ENCODE measurements at regions not wholly inside any gene's neighbourhood (a gene's known extent, or its start where the extent isn't known, plus 50 kb on each side); places are given as distances from the start of the nearest gene placed in this dataset.

DNA sequence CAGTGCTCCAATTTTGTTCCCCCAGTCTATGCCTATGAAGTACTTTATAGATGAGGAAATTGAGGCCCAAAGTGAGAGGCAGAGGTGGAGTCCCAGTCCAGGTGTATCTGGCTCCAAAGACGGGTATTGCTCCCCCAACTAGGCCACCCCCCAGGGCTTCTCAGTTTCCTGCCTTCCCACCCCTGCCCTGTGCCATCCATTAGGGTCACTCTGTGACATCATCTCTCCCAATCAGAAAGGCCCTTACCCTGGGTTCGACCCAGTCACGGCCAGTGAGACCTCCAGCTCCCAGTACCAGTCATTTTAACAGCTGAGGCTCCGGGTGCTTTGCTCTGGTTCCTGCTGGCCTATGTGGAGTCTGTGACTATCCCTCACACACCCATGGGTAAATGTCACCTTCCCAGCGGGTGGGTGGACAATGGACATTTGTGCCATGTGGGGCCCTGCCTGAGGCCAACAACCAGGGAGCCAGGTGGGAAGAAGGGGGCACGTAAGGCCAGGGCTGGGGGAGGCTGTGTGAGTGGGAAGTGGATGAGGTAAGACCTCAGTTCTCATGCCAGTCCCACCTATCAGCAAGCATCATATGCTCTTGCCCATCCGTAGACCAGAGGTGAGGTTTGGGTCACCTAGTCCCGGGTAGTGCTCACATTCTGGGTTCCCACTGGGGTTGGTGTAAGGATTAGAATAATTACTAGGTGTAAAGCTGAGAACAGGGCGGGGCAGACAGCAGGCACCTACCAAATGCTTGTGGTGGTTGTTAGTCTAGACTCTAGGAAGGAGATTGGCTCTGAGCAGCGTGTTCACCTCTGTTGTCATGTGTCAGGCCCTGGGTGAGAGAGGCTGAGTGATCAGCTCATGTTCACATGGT lies 685.9 kb downstream of the MATN1 start:
- Histone ChIP-seq H3K9ac (ENCODE audit: control insufficient read depth, extremely low read depth, insufficient read depth, low read length) (no peak overlapping the region), H3K27me3 (ENCODE audit: control insufficient read depth, extremely low read depth, insufficient read depth, low read length) (no peaks in the 10 kb centered on the region), H3K9me3 (ENCODE audit: control insufficient read depth, low read depth, low read length) (no peaks in the 10 kb centered on the region), H3K36me3 (ENCODE audit: control insufficient read depth in 2 of 2, extremely low read depth in 1 of 2, insufficient read depth in 2 of 2, low read length in 2 of 2) (no peaks in the 10 kb centered on the region), H3K4me1 (ENCODE audit: control insufficient read depth, extremely low read depth, insufficient read depth, low read length) (no peaks in the 10 kb centered on the region), H3K79me2 (ENCODE audit: control insufficient read depth, insufficient read depth, low read length) (no peaks in the 10 kb centered on the region), H4K20me1 (ENCODE audit: control insufficient read depth, extremely low read depth, insufficient read depth, low read length) (no peaks in the 10 kb centered on the region), H3K4me3 (ENCODE audit: control insufficient read depth in 2 of 3, extremely low read depth in 1 of 3, insufficient read depth in 2 of 3, low read depth in 1 of 3, low read length in 3 of 3) (no peak overlapping the region), H3K9me1 (ENCODE audit: control insufficient read depth, extremely low read depth, insufficient read depth, low read length) (no peaks in the 10 kb centered on the region), H3K27ac (ENCODE audit: control insufficient read depth, insufficient read depth, low read length) (no peak overlapping the region), H3K4me2 (ENCODE audit: control insufficient read depth, extremely low read depth, insufficient read depth, low read depth, low read length) (no peak overlapping the region), H2AFZ (ENCODE audit: control insufficient read depth, low read length) (no peak overlapping the region)
- FAIRE-seq (no peak), DNase-seq (ENCODE audit: low read depth, low spot score) (no peak)
- no peak for TF ChIP-seq EZH2 (IDR thresholded peaks at IDR 0.05; ENCODE audit: low read length)
- dilution Hi-C loops (cut with MboI; ENCODE audit: extremely low pct_ligation_motif_present, low sequenced_read_pairs), result no loop called here

DNA sequence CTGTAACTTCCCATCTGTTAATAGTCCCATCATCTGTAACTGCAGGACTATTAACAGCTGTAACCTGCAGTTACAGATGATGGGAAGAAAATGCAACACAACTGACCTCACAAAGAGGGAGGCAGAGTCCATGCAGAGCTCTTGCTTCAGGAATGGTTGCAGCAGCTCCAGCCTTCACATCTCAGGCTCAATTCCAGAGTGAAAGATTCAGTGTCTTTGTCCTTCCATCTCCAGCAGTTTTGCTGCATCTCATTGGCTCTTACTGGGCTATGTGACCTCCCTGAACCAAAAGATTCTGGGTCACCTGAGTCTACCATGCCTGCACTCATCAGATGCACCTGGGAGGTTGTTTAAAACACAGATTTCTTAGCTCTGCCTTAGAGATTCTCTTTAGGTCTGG lies 686.7 kb downstream of the MATN1 start:
- no peaks in the 10 kb centered on the region for H3K79me2 ChIP-seq (ENCODE audit: control insufficient read depth, insufficient read depth, low read length)
- DNase-seq (ENCODE audit: low read depth, low spot score), result no peak
- dilution Hi-C loops (cut with MboI; ENCODE audit: extremely low pct_ligation_motif_present, low sequenced_read_pairs), result no loop called here
- H3K4me1 ChIP-seq (ENCODE audit: control insufficient read depth, extremely low read depth, insufficient read depth, low read length), result no peaks in the 10 kb centered on the region
- no peaks in the 10 kb centered on the region for H3K9me3 ChIP-seq (ENCODE audit: control insufficient read depth, low read depth, low read length)
- no peak overlapping the region for H3K27ac ChIP-seq (ENCODE audit: control insufficient read depth, insufficient read depth, low read length)
- H3K4me2 ChIP-seq (ENCODE audit: control insufficient read depth, extremely low read depth, insufficient read depth, low read depth, low read length), result no peak overlapping the region
- no peaks in the 10 kb centered on the region for H3K36me3 ChIP-seq (ENCODE audit: control insufficient read depth in 2 of 2, extremely low read depth in 1 of 2, insufficient read depth in 2 of 2, low read length in 2 of 2)
- FAIRE-seq, result no peak
- H3K9me1 ChIP-seq (ENCODE audit: control insufficient read depth, extremely low read depth, insufficient read depth, low read length), result no peaks in the 10 kb centered on the region
- TF ChIP-seq, protein P1, sequence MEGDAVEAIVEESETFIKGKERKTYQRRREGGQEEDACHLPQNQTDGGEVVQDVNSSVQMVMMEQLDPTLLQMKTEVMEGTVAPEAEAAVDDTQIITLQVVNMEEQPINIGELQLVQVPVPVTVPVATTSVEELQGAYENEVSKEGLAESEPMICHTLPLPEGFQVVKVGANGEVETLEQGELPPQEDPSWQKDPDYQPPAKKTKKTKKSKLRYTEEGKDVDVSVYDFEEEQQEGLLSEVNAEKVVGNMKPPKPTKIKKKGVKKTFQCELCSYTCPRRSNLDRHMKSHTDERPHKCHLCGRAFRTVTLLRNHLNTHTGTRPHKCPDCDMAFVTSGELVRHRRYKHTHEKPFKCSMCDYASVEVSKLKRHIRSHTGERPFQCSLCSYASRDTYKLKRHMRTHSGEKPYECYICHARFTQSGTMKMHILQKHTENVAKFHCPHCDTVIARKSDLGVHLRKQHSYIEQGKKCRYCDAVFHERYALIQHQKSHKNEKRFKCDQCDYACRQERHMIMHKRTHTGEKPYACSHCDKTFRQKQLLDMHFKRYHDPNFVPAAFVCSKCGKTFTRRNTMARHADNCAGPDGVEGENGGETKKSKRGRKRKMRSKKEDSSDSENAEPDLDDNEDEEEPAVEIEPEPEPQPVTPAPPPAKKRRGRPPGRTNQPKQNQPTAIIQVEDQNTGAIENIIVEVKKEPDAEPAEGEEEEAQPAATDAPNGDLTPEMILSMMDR (optimal IDR thresholded peaks at IDR 0.05 in 1 of 3, IDR thresholded peaks at IDR 0.05 in 1 of 3, conservative IDR thresholded peaks at IDR 0.05 in 1 of 3; ENCODE audit: extremely low read depth in 1 of 3, insufficient read depth in 2 of 3, low read length in 3 of 3), result no peak
- TF ChIP-seq EZH2 (IDR thresholded peaks at IDR 0.05; ENCODE audit: low read length), result no peak
- no peak overlapping the region for H2AFZ ChIP-seq (ENCODE audit: control insufficient read depth, low read length)
- no peaks in the 10 kb centered on the region for H3K27me3 ChIP-seq (ENCODE audit: control insufficient read depth, extremely low read depth, insufficient read depth, low read length)
- no peak overlapping the region for H3K4me3 ChIP-seq (ENCODE audit: control insufficient read depth in 2 of 3, extremely low read depth in 1 of 3, insufficient read depth in 2 of 3, low read depth in 1 of 3, low read length in 3 of 3)
- no peak overlapping the region for H3K9ac ChIP-seq (ENCODE audit: control insufficient read depth, extremely low read depth, insufficient read depth, low read length)
- no peaks in the 10 kb centered on the region for H4K20me1 ChIP-seq (ENCODE audit: control insufficient read depth, extremely low read depth, insufficient read depth, low read length)

DNA sequence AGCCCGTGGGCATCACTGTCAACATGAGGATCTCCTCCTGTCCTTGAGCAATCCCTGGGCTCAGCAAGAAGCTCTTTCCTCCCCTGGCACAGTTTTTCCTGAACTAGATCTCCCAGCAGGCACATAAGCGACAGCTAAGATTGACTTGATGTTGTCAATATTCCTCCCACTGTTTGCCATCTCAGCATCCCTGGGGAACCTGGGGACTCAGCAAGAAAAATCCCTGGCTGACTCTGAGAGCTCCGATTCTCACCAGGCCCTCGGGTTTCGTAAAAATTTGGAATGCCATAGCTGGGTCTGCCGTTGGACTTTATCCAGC lies 687.2 kb downstream of the MATN1 start:
- no peak for DNase-seq (ENCODE audit: low read depth, low spot score)
- Histone ChIP-seq H3K4me2 (ENCODE audit: control insufficient read depth, extremely low read depth, insufficient read depth, low read depth, low read length) (no peak overlapping the region), H3K27me3 (ENCODE audit: control insufficient read depth, extremely low read depth, insufficient read depth, low read length) (no peaks in the 10 kb centered on the region), H2AFZ (ENCODE audit: control insufficient read depth, low read length) (no peak overlapping the region), H3K27ac (ENCODE audit: control insufficient read depth, insufficient read depth, low read length) (no peak overlapping the region), H4K20me1 (ENCODE audit: control insufficient read depth, extremely low read depth, insufficient read depth, low read length) (no peaks in the 10 kb centered on the region), H3K9me1 (ENCODE audit: control insufficient read depth, extremely low read depth, insufficient read depth, low read length) (no peaks in the 10 kb centered on the region), H3K36me3 (ENCODE audit: control insufficient read depth in 2 of 2, extremely low read depth in 1 of 2, insufficient read depth in 2 of 2, low read length in 2 of 2) (no peaks in the 10 kb centered on the region), H3K4me1 (ENCODE audit: control insufficient read depth, extremely low read depth, insufficient read depth, low read length) (no peaks in the 10 kb centered on the region), H3K9ac (ENCODE audit: control insufficient read depth, extremely low read depth, insufficient read depth, low read length) (no peak overlapping the region), H3K79me2 (ENCODE audit: control insufficient read depth, insufficient read depth, low read length) (no peaks in the 10 kb centered on the region), H3K9me3 (ENCODE audit: control insufficient read depth, low read depth, low read length) (no peaks in the 10 kb centered on the region), H3K4me3 (ENCODE audit: control insufficient read depth in 2 of 3, extremely low read depth in 1 of 3, insufficient read depth in 2 of 3, low read depth in 1 of 3, low read length in 3 of 3) (no peak overlapping the region)
- dilution Hi-C loops (cut with MboI; ENCODE audit: extremely low pct_ligation_motif_present, low sequenced_read_pairs), result no loop called here
- no peak for FAIRE-seq
- TF ChIP-seq, protein P1 (optimal IDR thresholded peaks at IDR 0.05 in 1 of 3, IDR thresholded peaks at IDR 0.05 in 1 of 3, conservative IDR thresholded peaks at IDR 0.05 in 1 of 3; ENCODE audit: extremely low read depth in 1 of 3, insufficient read depth in 2 of 3, low read length in 3 of 3), result no peak
- no peak for TF ChIP-seq EZH2 (IDR thresholded peaks at IDR 0.05; ENCODE audit: low read length)

Data from keratinocyte (primary cell).